ENCODE measurements at regions not wholly inside any gene's neighbourhood (a gene's known extent, or its start where the extent isn't known, plus 50 kb on each side); places are given as distances from the start of the nearest gene placed in this dataset.

DNA sequence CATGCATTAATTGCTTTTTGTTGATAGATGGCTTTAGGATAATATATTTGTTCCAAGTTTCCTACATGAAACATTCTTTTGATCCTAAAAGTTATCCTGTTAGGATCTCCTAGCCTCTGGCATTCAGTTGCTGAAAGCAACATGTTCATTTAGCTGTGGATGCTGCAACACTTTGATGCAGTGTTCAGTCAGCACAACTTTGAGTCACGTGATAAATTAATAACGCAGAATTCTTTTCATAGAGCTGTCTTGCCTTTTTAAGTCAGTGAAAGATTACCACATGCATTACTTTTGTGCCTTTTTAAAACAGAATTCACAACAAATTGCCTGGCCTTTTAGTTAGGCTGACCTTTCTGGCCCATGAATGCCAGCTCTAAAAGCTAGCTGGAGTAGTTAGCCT, 1467.9 kb upstream of the ZEB2 start:
- TF ChIP-seq, protein P1, sequence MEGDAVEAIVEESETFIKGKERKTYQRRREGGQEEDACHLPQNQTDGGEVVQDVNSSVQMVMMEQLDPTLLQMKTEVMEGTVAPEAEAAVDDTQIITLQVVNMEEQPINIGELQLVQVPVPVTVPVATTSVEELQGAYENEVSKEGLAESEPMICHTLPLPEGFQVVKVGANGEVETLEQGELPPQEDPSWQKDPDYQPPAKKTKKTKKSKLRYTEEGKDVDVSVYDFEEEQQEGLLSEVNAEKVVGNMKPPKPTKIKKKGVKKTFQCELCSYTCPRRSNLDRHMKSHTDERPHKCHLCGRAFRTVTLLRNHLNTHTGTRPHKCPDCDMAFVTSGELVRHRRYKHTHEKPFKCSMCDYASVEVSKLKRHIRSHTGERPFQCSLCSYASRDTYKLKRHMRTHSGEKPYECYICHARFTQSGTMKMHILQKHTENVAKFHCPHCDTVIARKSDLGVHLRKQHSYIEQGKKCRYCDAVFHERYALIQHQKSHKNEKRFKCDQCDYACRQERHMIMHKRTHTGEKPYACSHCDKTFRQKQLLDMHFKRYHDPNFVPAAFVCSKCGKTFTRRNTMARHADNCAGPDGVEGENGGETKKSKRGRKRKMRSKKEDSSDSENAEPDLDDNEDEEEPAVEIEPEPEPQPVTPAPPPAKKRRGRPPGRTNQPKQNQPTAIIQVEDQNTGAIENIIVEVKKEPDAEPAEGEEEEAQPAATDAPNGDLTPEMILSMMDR (conservative IDR thresholded peaks at IDR 0.05; ENCODE audit: low read depth, low read length): no peak
- no peak for TF ChIP-seq EZH2 (IDR thresholded peaks at IDR 0.05; ENCODE audit: low read length, unreplicated experiment)

Measured in PC-3 (cell line).